A673 (cell line): ENCODE measurements at regions not wholly inside any gene's neighbourhood (a gene's known extent, or its start where the extent isn't known, plus 50 kb on each side); places are given as distances from the start of the nearest gene placed in this dataset.
"Not testable (repeated sequence)": the region's sequence is repeated elsewhere in the genome, so short reads cannot be mapped to it uniquely, and the experiment has no call there.

Source experiments
- BruUV-seq: library from RNA; stranded (reverse); fragments of 400-500 nt; replicated peaks from 2 replicates; lab custom pipeline; 2021; lab: Mats Ljungman, UMichigan
- CTCF ChIA-PET: fragments of 300-600 bp; sonication (Branson Sonifier 250); formaldehyde crosslinking; loops from one replicate; lab custom pipeline; 2022; ENCODE audit warnings: antibody characterized with exemption; lab: Charles Lee
- POLR2A ChIA-PET: fragments of 300-600 bp; sonication (Branson Sonifier 250); formaldehyde crosslinking; loops from one replicate; lab custom pipeline; 2022; ENCODE audit warnings: antibody characterized with exemption; ENCODE audit not compliant: low non-redundant PET; lab: Charles Lee
- DNase-seq: peaks from one replicate; pipeline ENCODE4 v3.0.0-alpha.2; 2015; ENCODE audit warnings: low spot score
- H3K27ac ChIP-seq: fragments of 200-600 bp; sonication (generic); 2 replicates; pipeline ENCODE4 v1.5.1; 2016; ENCODE audit warnings: mixed run types, low read depth, mild to moderate bottlenecking, mixed read lengths, antibody characterized with exemption, low read length; ENCODE audit not compliant: poor library complexity, severe bottlenecking
- H3K27me3 ChIP-seq: fragments of 200-600 bp; sonication (generic); replicated peaks from 2 replicates; pipeline ENCODE4 v1.6.1; 2017; ENCODE audit warnings: mixed run types, low read depth, mild to moderate bottlenecking, mixed read lengths, antibody characterized with exemption, low read length; ENCODE audit not compliant: insufficient read depth, poor library complexity
- H3K36me3 ChIP-seq: fragments of 200-600 bp; sonication (generic); 2 replicates; pipeline ENCODE4 v1.6.1; 2016; ENCODE audit warnings: mixed run types, mild to moderate bottlenecking, mixed read lengths, antibody characterized with exemption, low read length; ENCODE audit not compliant: insufficient read depth, poor library complexity, severe bottlenecking
- H3K4me1 ChIP-seq: fragments of 200-600 bp; sonication (generic); 2 replicates; pipeline ENCODE4 v1.6.1; 2017; ENCODE audit warnings: mixed run types, mild to moderate bottlenecking, mixed read lengths, antibody characterized with exemption, low read length; ENCODE audit not compliant: insufficient read depth, poor library complexity, severe bottlenecking
- H3K4me3 ChIP-seq: fragments of 200-600 bp; sonication (generic); 2 replicates; pipeline ENCODE4 v1.5.1; 2016; ENCODE audit warnings: low read depth, mixed run types, mild to moderate bottlenecking, mixed read lengths, low read length; ENCODE audit not compliant: poor library complexity, severe bottlenecking
- H3K9me3 ChIP-seq: fragments of 200-600 bp; sonication (generic); 2 replicates; pipeline ENCODE4 v1.6.1; 2016; ENCODE audit warnings: mixed run types, low read depth, mild to moderate bottlenecking, mixed read lengths, antibody characterized with exemption, low read length; ENCODE audit not compliant: poor library complexity, severe bottlenecking
- EZH2 ChIP-seq: fragments of 200-600 bp; sonication (generic); IDR thresholded peaks from 2 replicates; pipeline ENCODE4 v1.6.1; 2017; ENCODE audit warnings: borderline replicate concordance, low read depth, mild to moderate bottlenecking, mixed read lengths, antibody characterized with exemption, low read length; ENCODE audit not compliant: poor library complexity, severe bottlenecking
- intact Hi-C: fragments of 100-400 bp; cut with micrococcal nuclease; formaldehyde crosslinking; loops from one replicate; pipeline ENCODE4 v1.10.0; 2022; ENCODE audit not compliant: unreplicated experiment
- TF ChIP-seq, protein P1 (sequence below): fragments of 300-800, 200-600 bp; sonication (generic); conservative IDR thresholded peaks from 2 replicates; pipeline ENCODE4 v1.5.1; 2017; ENCODE audit warnings: low read depth, mild to moderate bottlenecking, antibody characterized with exemption, low read length, moderate library complexity, mixed read lengths

DNA sequence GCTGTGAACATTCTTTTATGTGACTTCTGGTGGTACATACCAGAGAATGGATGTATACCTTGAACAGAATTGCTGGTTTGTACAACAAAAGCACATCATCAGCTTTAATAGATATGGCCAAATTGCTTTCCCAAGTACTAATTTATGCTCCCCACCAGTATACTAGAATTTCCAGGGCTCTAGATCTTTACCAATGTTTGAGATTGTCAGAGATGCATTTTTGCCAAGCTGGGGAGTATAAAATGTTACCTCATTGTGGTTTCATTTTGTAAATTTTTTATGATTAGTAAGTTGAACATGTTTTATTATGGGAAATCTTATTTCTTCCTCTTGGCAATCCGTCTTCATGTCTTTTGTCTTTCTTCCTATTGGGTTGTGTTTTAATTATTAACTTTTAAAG is 179.9 kb upstream of the TMEM106B start:
- DNase-seq: no peak
- Histone ChIP-seq H3K27ac (no peak overlapping the region), H3K36me3 (no peaks in the 10 kb centered on the region), H3K9me3 (no peaks in the 10 kb centered on the region), H3K27me3 (no peaks in the 10 kb centered on the region), H3K4me3 (no peak overlapping the region), H3K4me1 (peaks cover 8% of the 10 kb centered on the region)
- CTCF ChIA-PET: no interaction called here
- BruUV-seq: no TSS peak
- POLR2A ChIA-PET: no interaction called here
- TF ChIP-seq EZH2: no peak
- TF ChIP-seq, protein P1, sequence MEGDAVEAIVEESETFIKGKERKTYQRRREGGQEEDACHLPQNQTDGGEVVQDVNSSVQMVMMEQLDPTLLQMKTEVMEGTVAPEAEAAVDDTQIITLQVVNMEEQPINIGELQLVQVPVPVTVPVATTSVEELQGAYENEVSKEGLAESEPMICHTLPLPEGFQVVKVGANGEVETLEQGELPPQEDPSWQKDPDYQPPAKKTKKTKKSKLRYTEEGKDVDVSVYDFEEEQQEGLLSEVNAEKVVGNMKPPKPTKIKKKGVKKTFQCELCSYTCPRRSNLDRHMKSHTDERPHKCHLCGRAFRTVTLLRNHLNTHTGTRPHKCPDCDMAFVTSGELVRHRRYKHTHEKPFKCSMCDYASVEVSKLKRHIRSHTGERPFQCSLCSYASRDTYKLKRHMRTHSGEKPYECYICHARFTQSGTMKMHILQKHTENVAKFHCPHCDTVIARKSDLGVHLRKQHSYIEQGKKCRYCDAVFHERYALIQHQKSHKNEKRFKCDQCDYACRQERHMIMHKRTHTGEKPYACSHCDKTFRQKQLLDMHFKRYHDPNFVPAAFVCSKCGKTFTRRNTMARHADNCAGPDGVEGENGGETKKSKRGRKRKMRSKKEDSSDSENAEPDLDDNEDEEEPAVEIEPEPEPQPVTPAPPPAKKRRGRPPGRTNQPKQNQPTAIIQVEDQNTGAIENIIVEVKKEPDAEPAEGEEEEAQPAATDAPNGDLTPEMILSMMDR: no peak
- intact Hi-C loops: no loop called here

DNA sequence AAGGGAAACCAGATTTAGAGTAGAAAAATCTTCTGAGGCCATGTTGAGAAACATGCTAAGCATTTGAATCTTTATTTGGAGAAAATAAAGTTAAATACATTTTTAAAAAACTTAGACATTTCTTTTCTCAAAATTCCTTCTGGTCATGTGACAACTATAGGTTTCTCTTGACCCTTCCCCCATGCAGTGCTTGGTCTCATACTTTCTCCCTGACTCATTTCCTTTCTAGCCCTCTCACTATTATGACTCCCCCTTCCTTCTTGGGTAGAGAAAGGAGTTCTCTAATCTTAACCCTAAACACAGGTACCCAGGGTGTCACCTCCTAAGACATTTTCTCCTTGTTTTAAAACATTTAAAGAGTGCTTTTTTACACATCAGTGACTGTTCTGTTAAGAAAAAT is 179.5 kb upstream of the TMEM106B start:
- peak; percentile 69 for DNase-seq
- H3K9me3 ChIP-seq: no peaks in the 10 kb centered on the region
- intact Hi-C loops: no loop called here
- no TSS peak for BruUV-seq
- CTCF ChIA-PET: no interaction called here
- TF ChIP-seq, protein P1: no peak
- TF ChIP-seq EZH2: no peak
- no peaks in the 10 kb centered on the region for H3K27me3 ChIP-seq
- POLR2A ChIA-PET: no interaction called here
- H3K36me3 ChIP-seq: no peaks in the 10 kb centered on the region
- no peak overlapping the region for H3K27ac ChIP-seq
- peaks cover 8% of the 10 kb centered on the region for H3K4me1 ChIP-seq
- H3K4me3 ChIP-seq: no peak overlapping the region

DNA sequence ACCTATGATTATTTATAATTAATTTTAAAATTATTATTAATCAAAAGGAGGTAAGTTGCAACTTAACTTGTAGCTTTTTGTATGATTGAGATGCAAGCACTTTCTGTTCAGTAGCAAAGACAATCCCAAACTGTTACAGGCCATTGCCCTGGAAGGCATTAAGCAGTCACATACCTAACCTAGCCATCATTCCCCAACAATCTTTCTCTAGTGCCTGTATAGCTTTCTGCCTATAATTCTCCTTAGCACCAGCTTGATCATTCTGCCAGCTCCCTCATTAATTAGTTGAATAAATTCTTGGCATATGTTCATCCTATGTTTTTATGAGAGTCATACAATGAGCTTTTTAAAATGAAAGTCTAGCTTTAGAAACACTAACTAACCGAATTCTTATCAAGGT is 178.9 kb upstream of the TMEM106B start:
- H3K27ac ChIP-seq: no peak overlapping the region
- ChIA-PET POLR2A (no interaction called here), CTCF (no interaction called here)
- no TSS peak for BruUV-seq
- H3K9me3 ChIP-seq: no peaks in the 10 kb centered on the region
- intact Hi-C loops: no loop called here
- no peak for TF ChIP-seq EZH2
- TF ChIP-seq, protein P1: no peak
- H3K36me3 ChIP-seq: no peaks in the 10 kb centered on the region
- no peak for DNase-seq
- H3K4me1 ChIP-seq: peaks cover 8% of the 10 kb centered on the region
- no peak overlapping the region for H3K4me3 ChIP-seq
- no peaks in the 10 kb centered on the region for H3K27me3 ChIP-seq

DNA sequence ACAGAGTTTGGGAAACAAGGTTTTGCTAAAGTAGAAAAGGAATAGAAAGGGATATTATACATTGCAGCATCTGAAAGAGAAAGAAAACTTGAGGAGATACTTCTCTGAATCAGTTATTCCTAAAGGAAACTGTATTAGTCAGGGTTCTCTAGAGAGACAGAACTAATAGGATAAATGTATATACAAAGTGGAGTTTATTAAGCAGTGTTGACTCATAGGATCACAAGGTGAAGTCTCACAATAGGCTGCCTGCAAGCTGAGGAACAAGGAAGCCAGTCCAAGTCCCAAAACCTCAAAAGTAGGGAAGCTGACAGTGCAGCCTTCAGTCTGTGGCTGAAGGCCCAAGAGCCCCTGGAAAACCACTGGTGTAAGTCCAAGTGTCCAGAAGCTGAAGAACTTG is 167.6 kb upstream of the TMEM106B start:
- H3K36me3 ChIP-seq, H3K4me1 ChIP-seq, CTCF ChIA-PET, DNase-seq, POLR2A ChIA-PET, intact Hi-C loops, H3K27ac ChIP-seq, BruUV-seq, H3K27me3 ChIP-seq, H3K9me3 ChIP-seq, H3K4me3 ChIP-seq: not testable (repeated sequence)
